ENCODE measurements at regions not wholly inside any gene's neighbourhood (a gene's known extent, or its start where the extent isn't known, plus 50 kb on each side); places are given as distances from the start of the nearest gene placed in this dataset.

GRCh38 chr3:117719316-117719926 lies 1009.8 kb downstream of the TUSC7 start:
- Mint-ChIP-seq H3K4me1 (ENCODE audit: unreplicated experiment) (no peaks in the 10 kb centered on the region), H3K27ac (no peak overlapping the region), H3K9me3 (no peaks in the 10 kb centered on the region), H3K4me3 (no peak overlapping the region), H3K36me3 (peaks cover 3% of the 10 kb centered on the region), H3K27me3 (peaks cover 10% of the 10 kb centered on the region)
- no peak for DNase-seq (ENCODE audit: extremely low spot score, unreplicated experiment)
- TF ChIP-seq, protein P1, sequence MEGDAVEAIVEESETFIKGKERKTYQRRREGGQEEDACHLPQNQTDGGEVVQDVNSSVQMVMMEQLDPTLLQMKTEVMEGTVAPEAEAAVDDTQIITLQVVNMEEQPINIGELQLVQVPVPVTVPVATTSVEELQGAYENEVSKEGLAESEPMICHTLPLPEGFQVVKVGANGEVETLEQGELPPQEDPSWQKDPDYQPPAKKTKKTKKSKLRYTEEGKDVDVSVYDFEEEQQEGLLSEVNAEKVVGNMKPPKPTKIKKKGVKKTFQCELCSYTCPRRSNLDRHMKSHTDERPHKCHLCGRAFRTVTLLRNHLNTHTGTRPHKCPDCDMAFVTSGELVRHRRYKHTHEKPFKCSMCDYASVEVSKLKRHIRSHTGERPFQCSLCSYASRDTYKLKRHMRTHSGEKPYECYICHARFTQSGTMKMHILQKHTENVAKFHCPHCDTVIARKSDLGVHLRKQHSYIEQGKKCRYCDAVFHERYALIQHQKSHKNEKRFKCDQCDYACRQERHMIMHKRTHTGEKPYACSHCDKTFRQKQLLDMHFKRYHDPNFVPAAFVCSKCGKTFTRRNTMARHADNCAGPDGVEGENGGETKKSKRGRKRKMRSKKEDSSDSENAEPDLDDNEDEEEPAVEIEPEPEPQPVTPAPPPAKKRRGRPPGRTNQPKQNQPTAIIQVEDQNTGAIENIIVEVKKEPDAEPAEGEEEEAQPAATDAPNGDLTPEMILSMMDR (conservative IDR thresholded peaks at IDR 0.05): peak; percentile 91

DNA sequence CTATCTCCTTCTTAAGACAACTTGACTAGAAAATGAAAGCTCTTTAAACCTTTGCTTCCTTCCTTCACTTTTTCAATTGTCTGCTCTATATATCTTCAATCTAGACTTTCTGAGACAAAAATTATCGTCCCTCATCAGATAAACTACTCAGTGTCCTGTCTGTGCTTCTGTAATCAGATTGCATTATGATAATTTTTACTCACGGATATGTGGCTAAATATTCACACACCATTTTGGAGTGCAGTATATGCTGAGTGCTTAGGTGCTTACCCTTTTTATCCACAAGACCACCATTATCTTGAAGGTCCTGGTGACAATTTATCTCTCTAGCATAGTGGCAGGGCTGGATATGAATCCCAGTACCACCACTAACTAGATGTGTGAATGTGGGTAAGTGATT lies 1012.3 kb downstream of the TUSC7 start:
- Mint-ChIP-seq H3K9me3 (no peaks in the 10 kb centered on the region), H3K4me3 (no peak overlapping the region), H3K36me3 (peaks cover 9% of the 10 kb centered on the region), H3K27me3 (peaks cover 10% of the 10 kb centered on the region), H3K27ac (no peak overlapping the region), H3K4me1 (ENCODE audit: unreplicated experiment) (no peaks in the 10 kb centered on the region)
- TF ChIP-seq, protein P1 (conservative IDR thresholded peaks at IDR 0.05): no peak
- no peak for DNase-seq (ENCODE audit: extremely low spot score, unreplicated experiment)

DNA sequence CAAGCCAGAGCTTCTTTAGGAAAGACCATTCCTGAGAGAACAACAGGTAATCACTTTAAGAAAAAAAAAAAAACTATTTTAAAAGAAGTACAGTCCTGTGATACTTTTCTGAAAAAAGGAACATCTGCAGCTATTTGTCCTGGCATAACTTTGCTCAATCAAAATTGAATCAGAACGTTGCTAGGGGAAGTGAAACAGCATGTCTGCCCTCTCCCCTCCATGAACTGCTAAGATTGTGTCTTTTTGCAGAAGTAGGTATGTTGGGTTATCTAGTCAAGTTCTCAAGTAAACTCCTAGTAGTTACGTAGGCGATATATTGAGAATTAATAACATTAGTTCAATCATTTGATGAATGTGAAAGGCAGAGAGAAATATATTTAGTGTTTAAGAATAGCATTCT lies 1013.3 kb downstream of the TUSC7 start:
- TF ChIP-seq, protein P1 (conservative IDR thresholded peaks at IDR 0.05): no peak
- Mint-ChIP-seq H3K9me3 (no peaks in the 10 kb centered on the region), H3K4me1 (ENCODE audit: unreplicated experiment) (no peaks in the 10 kb centered on the region), H3K27me3 (peaks cover 10% of the 10 kb centered on the region), H3K4me3 (no peak overlapping the region), H3K36me3 (peaks cover 8% of the 10 kb centered on the region), H3K27ac (no peak overlapping the region)
- DNase-seq (ENCODE audit: extremely low spot score, unreplicated experiment): no peak

GRCh38 chr3:117723825-117724224 lies 1014.2 kb downstream of the TUSC7 start:
- Mint-ChIP-seq H3K27me3 (peaks cover 10% of the 10 kb centered on the region), H3K4me1 (ENCODE audit: unreplicated experiment) (no peaks in the 10 kb centered on the region), H3K4me3 (no peak overlapping the region), H3K27ac (no peak overlapping the region), H3K9me3 (no peaks in the 10 kb centered on the region), H3K36me3 (peaks cover 6% of the 10 kb centered on the region)
- TF ChIP-seq, protein P1 (conservative IDR thresholded peaks at IDR 0.05): no peak
- DNase-seq (ENCODE audit: extremely low spot score, unreplicated experiment): no peak

DNA sequence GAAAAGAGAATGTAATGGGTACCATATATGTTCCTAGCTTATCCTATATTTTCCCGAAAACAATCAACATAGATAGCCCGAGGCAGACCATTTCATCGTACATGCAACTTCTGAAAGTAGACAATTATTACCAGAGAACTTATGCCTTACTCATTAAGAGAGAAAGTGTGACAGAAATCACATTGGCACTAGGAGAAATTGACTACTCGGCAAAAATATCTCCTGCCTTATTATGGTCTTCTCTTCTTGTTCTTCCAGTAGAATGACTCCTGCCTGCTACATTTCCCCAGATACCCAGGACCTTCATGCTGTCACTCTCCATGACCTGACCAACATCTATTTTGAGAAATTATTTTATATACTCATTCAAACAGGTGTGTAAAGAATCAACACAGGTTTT lies 1015.7 kb downstream of the TUSC7 start:
- Mint-ChIP-seq H3K27me3 (peaks cover 14% of the 10 kb centered on the region), H3K4me3 (no peak overlapping the region), H3K27ac (no peak overlapping the region), H3K36me3 (peaks cover 6% of the 10 kb centered on the region), H3K4me1 (ENCODE audit: unreplicated experiment) (no peaks in the 10 kb centered on the region), H3K9me3 (no peaks in the 10 kb centered on the region)
- DNase-seq (ENCODE audit: extremely low spot score, unreplicated experiment): no peak
- TF ChIP-seq, protein P1 (conservative IDR thresholded peaks at IDR 0.05): no peak

DNA sequence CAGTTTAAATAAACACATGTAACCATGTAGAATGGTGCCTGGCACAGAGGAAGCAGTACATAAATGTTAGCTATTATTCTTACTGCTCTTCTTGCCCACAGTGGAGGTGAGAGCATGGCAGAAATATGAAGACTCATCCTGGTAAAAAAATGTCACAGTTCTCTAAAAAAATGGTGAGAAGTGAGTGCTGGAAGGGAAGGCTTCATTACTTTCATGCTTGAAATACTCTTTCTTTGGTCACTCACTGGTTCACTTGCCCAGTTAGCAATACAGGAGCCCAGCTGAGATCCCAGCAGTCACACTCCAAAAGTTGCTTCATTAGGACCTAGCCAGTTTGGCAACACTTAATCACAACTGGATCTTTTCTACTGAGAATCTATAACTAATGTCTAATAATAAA lies 1017.2 kb downstream of the TUSC7 start:
- no peaks in the 10 kb centered on the region for H3K9me3 Mint-ChIP-seq
- no peak overlapping the region for H3K4me3 Mint-ChIP-seq
- no peak for DNase-seq (ENCODE audit: extremely low spot score, unreplicated experiment)
- peaks cover 7% of the 10 kb centered on the region for H3K27me3 Mint-ChIP-seq
- H3K27ac Mint-ChIP-seq: no peak overlapping the region
- peaks cover 6% of the 10 kb centered on the region for H3K36me3 Mint-ChIP-seq
- H3K4me1 Mint-ChIP-seq (ENCODE audit: unreplicated experiment): no peaks in the 10 kb centered on the region
- TF ChIP-seq, protein P1 (conservative IDR thresholded peaks at IDR 0.05): no peak

Measured in type B pancreatic cell (in vitro differentiated cells).